Testis (tissue), 2 donors: ENCODE measurements at regions not wholly inside any gene's neighbourhood (a gene's known extent, or its start where the extent isn't known, plus 50 kb on each side); places are given as distances from the start of the nearest gene placed in this dataset.

Experiments used
- CTCF ChIP-seq, 3 experiments: fragments of 450-650 bp in 2 of 3; fragments of 200-600 bp in 1 of 3; sonication (generic) in 1 of 3; IDR thresholded peaks; one replicate each; pipeline ENCODE4 v1.5.1; 2016 to 2019; ENCODE audit warnings: antibody characterized with exemption in 3 of 3, mild to moderate bottlenecking in 2 of 3, moderate library complexity in 1 of 3
- POLR2A ChIP-seq: fragments of 450-650 bp; IDR thresholded peaks from one replicate; pipeline ENCODE4 v1.6.1; 2017; ENCODE audit warnings: antibody characterized with exemption, mild to moderate bottlenecking, moderate library complexity

- no peak for TF ChIP-seq CTCF (IDR thresholded peaks at IDR 0.05)
- no peak for TF ChIP-seq POLR2A
Observed at GRCh38 chr4:138561906-138562305, 319.8 kb upstream of the SLC7A11 start.
